H1 (cell line): ENCODE measurements at regions not wholly inside any gene's neighbourhood (a gene's known extent, or its start where the extent isn't known, plus 50 kb on each side); places are given as distances from the start of the nearest gene placed in this dataset.

Experiments used
- CTCF ChIA-PET: fragments of 300-600 bp; sonication (Branson Sonifier 250); formaldehyde crosslinking; loops from one replicate; lab custom pipeline; 2021; ENCODE audit not compliant: partially characterized antibody; lab: Charles Lee
- POLR2A ChIA-PET: fragments of 300-600 bp; sonication (Branson Sonifier 250); formaldehyde crosslinking; loops from one replicate; lab custom pipeline; 2021; ENCODE audit warnings: inconsistent platforms; ENCODE audit not compliant: partially characterized antibody; lab: Charles Lee
- DNase-seq, 2 experiments: peaks; one replicate each; pipeline versions ENCODE4 v3.0.0 to v3.0.0-alpha.2; 2010 to 2022; ENCODE audit warnings: low spot score in 2 of 2, low read depth in 1 of 2, mixed read lengths in 1 of 2
- FAIRE-seq: peaks from 2 replicates; lab custom pipeline; 2011; peaks lifted over from hg19 to GRCh38; lab: Jason Lieb, UNC
- H2AFZ ChIP-seq: 2 replicates; pipeline ENCODE4 v1.8.1; 2012; ENCODE audit warnings: low read length, inconsistent platforms
- H2AK5ac ChIP-seq: 2 replicates; pipeline ENCODE4 v1.6.1; 2013; ENCODE audit warnings: low read depth, low read length
- H2BK120ac ChIP-seq: replicated peaks from 2 replicates; pipeline ENCODE3; 2013; ENCODE audit warnings: low read depth, low read length, inconsistent platforms
- H2BK12ac ChIP-seq: 2 replicates; pipeline ENCODE4 v1.6.1; 2013; ENCODE audit warnings: low read depth, low read length
- H2BK15ac ChIP-seq: 2 replicates; pipeline ENCODE4 v1.6.1; 2013; ENCODE audit warnings: low read length
- H2BK20ac ChIP-seq: 2 replicates; pipeline ENCODE4 v1.6.1; 2013; ENCODE audit warnings: low read length
- H2BK5ac ChIP-seq: 2 replicates; pipeline ENCODE4 v1.6.1; 2013; ENCODE audit warnings: low read depth, low read length
- H3K14ac ChIP-seq: 2 replicates; pipeline ENCODE4 v1.6.1; 2013; ENCODE audit warnings: inconsistent platforms; ENCODE audit not compliant: insufficient read length
- H3K18ac ChIP-seq: 2 replicates; pipeline ENCODE4 v1.6.1; 2013; ENCODE audit warnings: low read length; ENCODE audit errors: extremely low read depth
- H3K23ac ChIP-seq: 2 replicates; pipeline ENCODE4 v1.6.1; 2013; ENCODE audit warnings: inconsistent platforms; ENCODE audit not compliant: insufficient read length
- H3K23me2 ChIP-seq: 2 replicates; pipeline ENCODE4 v1.6.1; 2013; ENCODE audit warnings: low read depth, low read length
- H3K27ac ChIP-seq: 2 replicates; pipeline ENCODE4 v1.6.1; 2011; ENCODE audit warnings: low read depth, low read length, inconsistent platforms
- H3K27me3 ChIP-seq, 4 experiments: replicated peaks in 1 of 4; 1 replicate in 1 of 4; 2 replicates in 3 of 4; pipeline versions ENCODE4 v1.6.1 to v1.8.1; 2011 to 2013; ENCODE audit warnings: low read length in 3 of 4, mild to moderate bottlenecking in 3 of 4, inconsistent platforms in 2 of 4, mixed read lengths in 2 of 4, moderate library complexity in 1 of 4; ENCODE audit not compliant: control insufficient read depth in 3 of 4, insufficient read depth in 3 of 4; ENCODE audit errors: extremely low read depth in 1 of 4
- H3K36me3 ChIP-seq, 4 experiments: 2 replicates each; pipeline versions ENCODE4 v1.6.1 to v1.8.1; 2011 to 2013; ENCODE audit warnings: mild to moderate bottlenecking in 4 of 4, low read length in 3 of 4, moderate library complexity in 2 of 4, control low read depth in 1 of 4, inconsistent platforms in 1 of 4; ENCODE audit not compliant: insufficient read depth in 4 of 4, control insufficient read depth in 2 of 4
- H3K4ac ChIP-seq: replicated peaks from 2 replicates; pipeline ENCODE3; 2013; ENCODE audit warnings: low read length, low read depth, mixed read lengths, inconsistent platforms; ENCODE audit not compliant: insufficient read length
- H3K4me1 ChIP-seq, 4 experiments: replicated peaks in 1 of 4; 1 replicate in 1 of 4; 2 replicates in 3 of 4; pipeline versions ENCODE4 v1.6.1 to v1.8.1; 2011 to 2013; ENCODE audit warnings: low read length in 3 of 4, inconsistent platforms in 2 of 4, mixed read lengths in 1 of 4; ENCODE audit not compliant: insufficient read depth in 4 of 4, control insufficient read depth in 3 of 4
- H3K4me2 ChIP-seq, 2 experiments: 2 replicates each; pipeline versions ENCODE4 v1.6.1 to v1.8.1; 2011 to 2013; ENCODE audit warnings: low read depth in 2 of 2, low read length in 2 of 2, control low read depth in 1 of 2, inconsistent platforms in 1 of 2, mild to moderate bottlenecking in 1 of 2; ENCODE audit not compliant: insufficient read depth in 1 of 2
- H3K4me3 ChIP-seq, 4 experiments: fragments of 200-600, 300-600 bp in 1 of 4; sonication (generic), shearing (Covaris generic), sonication (Bioruptor Twin) in 1 of 4; 2 replicates each; pipeline versions ENCODE4 v1.5.1 to v1.8.1; 2011 to 2016; ENCODE audit warnings: low read length in 4 of 4, low read depth in 3 of 4, control low read depth in 2 of 4, inconsistent platforms in 2 of 4, mild to moderate bottlenecking in 2 of 4, mixed read lengths in 1 of 4, moderate library complexity in 1 of 4; ENCODE audit not compliant: insufficient read depth in 2 of 4; ENCODE audit errors: extremely low read depth in 1 of 4
- H3K56ac ChIP-seq: replicated peaks from 2 replicates; pipeline ENCODE3; 2013; ENCODE audit warnings: low read depth, mild to moderate bottlenecking, mixed read lengths, low read length, inconsistent platforms; ENCODE audit not compliant: insufficient read length
- H3K79me1 ChIP-seq: 2 replicates; pipeline ENCODE4 v1.6.1; 2013; ENCODE audit warnings: low read depth, low read length, control low read depth
- H3K79me2 ChIP-seq, 2 experiments: 2 replicates each; pipeline versions ENCODE4 v1.6.1 to v1.8.1; 2012 to 2013; ENCODE audit warnings: low read length in 2 of 2, mild to moderate bottlenecking in 2 of 2, inconsistent platforms in 1 of 2; ENCODE audit not compliant: insufficient read depth in 2 of 2, control insufficient read depth in 1 of 2
- H3K9ac ChIP-seq, 4 experiments: replicated peaks in 1 of 4; 1 replicate in 1 of 4; 2 replicates in 3 of 4; pipeline versions ENCODE4 v1.6.1 to v1.8.1; 2011 to 2013; ENCODE audit warnings: low read depth in 3 of 4, low read length in 3 of 4, control low read depth in 2 of 4, mild to moderate bottlenecking in 2 of 4, moderate library complexity in 2 of 4, inconsistent platforms in 1 of 4; ENCODE audit errors: extremely low read depth in 1 of 4
- H3K9me3 ChIP-seq, 2 experiments: 2 replicates each; pipeline versions ENCODE4 v1.6.1 to v1.8.1; 2012 to 2013; ENCODE audit warnings: mild to moderate bottlenecking in 2 of 2, moderate library complexity in 2 of 2, control low read depth in 1 of 2, inconsistent platforms in 1 of 2, low read depth in 1 of 2, low read length in 1 of 2, mixed read lengths in 1 of 2; ENCODE audit not compliant: insufficient read depth in 2 of 2
- H4K20me1 ChIP-seq, 2 experiments: replicated peaks in 1 of 2; 2 replicates each; pipeline versions ENCODE3 to v1.8.1; 2011 to 2013; ENCODE audit warnings: inconsistent platforms in 2 of 2, low read length in 2 of 2, mild to moderate bottlenecking in 1 of 2; ENCODE audit not compliant: insufficient read depth in 2 of 2, control insufficient read depth in 1 of 2
- H4K5ac ChIP-seq: 2 replicates; pipeline ENCODE4 v1.6.1; 2013; ENCODE audit warnings: low read length, low read depth, mixed read lengths, inconsistent platforms; ENCODE audit not compliant: insufficient read length
- H4K8ac ChIP-seq: 2 replicates; pipeline ENCODE4 v1.8.0; 2013; ENCODE audit warnings: mild to moderate bottlenecking, moderate library complexity, low read length, inconsistent platforms; ENCODE audit not compliant: insufficient read depth; ENCODE audit errors: extremely low read depth
- H4K91ac ChIP-seq: replicated peaks from 2 replicates; pipeline ENCODE3; 2013; ENCODE audit warnings: low read length, mixed read lengths, inconsistent platforms; ENCODE audit not compliant: insufficient read length
- BACH1 ChIP-seq: IDR thresholded peaks from 2 replicates; pipeline ENCODE4 v1.6.1; 2012; ENCODE audit warnings: low read length, improper control_type of control experiment
- BCL11A ChIP-seq, 2 experiments: IDR thresholded peaks; one replicate each; pipeline ENCODE4 v1.6.1; 2011; ENCODE audit warnings: low read depth in 2 of 2, low read length in 2 of 2, mild to moderate bottlenecking in 2 of 2
- JUND ChIP-seq: IDR thresholded peaks from 2 replicates; pipeline ENCODE4 v1.6.1; 2011; ENCODE audit warnings: mild to moderate bottlenecking, improper control_type of control experiment, low read length
- SIN3A ChIP-seq, 2 experiments: IDR thresholded peaks in 1 of 2; conservative IDR thresholded peaks in 1 of 2; 2 replicates each; pipeline ENCODE4 v1.6.1; 2011 to 2012; ENCODE audit warnings: low read length in 2 of 2, improper control_type of control experiment in 1 of 2, low read depth in 1 of 2, mild to moderate bottlenecking in 1 of 2
- SP2 ChIP-seq: IDR thresholded peaks from 2 replicates; pipeline ENCODE4 v1.6.1; 2012; ENCODE audit warnings: mild to moderate bottlenecking, low read length, inconsistent platforms
- SUZ12 ChIP-seq: fragments of 200-600 bp; sonication (generic); IDR thresholded peaks from 2 replicates; pipeline ENCODE4 v1.6.1; 2012; ENCODE audit warnings: mild to moderate bottlenecking, inconsistent platforms, low read length, moderate library complexity, mixed read lengths
- WGBS, 2 experiments: shearing (Covaris generic) in 1 of 2; methylation state at CpG; one replicate each; pipeline versions ENCODE4 v1.1.6 to v1.1.7; 2013 to 2015; ENCODE audit warnings: low lambda C conversion rate in 2 of 2, mixed read lengths in 2 of 2, inconsistent platforms in 1 of 2, low coverage in 1 of 2, missing lambda C conversion rate in 1 of 2; ENCODE audit not compliant: insufficient replicate concordance in 2 of 2, insufficient coverage in 1 of 2, insufficient read length in 1 of 2; ENCODE audit errors: extremely low coverage in 1 of 2, missing lambda C conversion rate in 1 of 2; 5-methylcytosine and 5-hydroxymethylcytosine counted together
- TF ChIP-seq, protein P1 (sequence below): IDR thresholded peaks from 2 replicates; pipeline ENCODE4 v1.6.1; 2012; ENCODE audit warnings: inconsistent platforms

DNA sequence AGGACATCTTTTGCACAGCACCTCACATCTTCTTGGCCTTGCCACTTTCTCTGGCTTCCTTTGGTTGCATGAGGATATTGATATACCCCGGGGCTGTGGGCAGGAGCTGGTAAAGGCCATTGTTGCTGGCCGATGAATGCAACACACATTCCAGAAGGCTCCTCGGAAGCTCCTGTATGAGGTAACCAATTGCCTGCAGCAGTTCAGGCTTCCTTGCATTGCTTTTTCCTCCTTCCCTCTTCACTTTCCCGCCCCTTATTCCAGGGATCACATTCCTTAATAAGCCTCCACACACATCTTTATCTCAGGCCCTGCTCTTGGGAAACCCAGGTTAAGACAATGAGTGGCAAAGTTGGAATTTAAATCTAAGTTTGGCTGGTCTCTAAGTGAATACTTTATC, 505.4 kb upstream of the CLINT1 start:
- Histone ChIP-seq H2BK20ac (no peak overlapping the region), H3K14ac (no peak overlapping the region), H2AFZ (no peak overlapping the region), H3K4me1 (peaks cover 0 to 5% (median 2%) of the 10 kb centered on the region in 4 experiments; a peak in 2 of 7 replicates), H3K18ac (no peak overlapping the region), H3K27ac (no peak overlapping the region), H4K20me1 (no peaks in the 10 kb centered on the region), H3K4me3 (no peak overlapping the region), H3K23me2 (no peaks in the 10 kb centered on the region), H3K4me2 (no peak overlapping the region), H3K9ac (no peak overlapping the region), H2AK5ac (no peak overlapping the region), H3K9me3 (no peaks in the 10 kb centered on the region), H3K23ac (no peak overlapping the region), H2BK5ac (no peak overlapping the region), H2BK120ac (no peak overlapping the region), H3K56ac (no peak overlapping the region), H4K8ac (no peak overlapping the region), H3K27me3 (no peaks in the 10 kb centered on the region)
- WGBS, 2 experiments = 85% methylated on average over 4 of the region's 4 CpGs; no CpG with 5 or more reads in 1 of the 2 experiments
- ChIA-PET POLR2A (no interaction called here), CTCF (no interaction called here)
- no peak for FAIRE-seq
- TF ChIP-seq, protein P1, sequence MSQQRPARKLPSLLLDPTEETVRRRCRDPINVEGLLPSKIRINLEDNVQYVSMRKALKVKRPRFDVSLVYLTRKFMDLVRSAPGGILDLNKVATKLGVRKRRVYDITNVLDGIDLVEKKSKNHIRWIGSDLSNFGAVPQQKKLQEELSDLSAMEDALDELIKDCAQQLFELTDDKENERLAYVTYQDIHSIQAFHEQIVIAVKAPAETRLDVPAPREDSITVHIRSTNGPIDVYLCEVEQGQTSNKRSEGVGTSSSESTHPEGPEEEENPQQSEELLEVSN = no peak
- no peak for TF ChIP-seq SUZ12
- no peak for TF ChIP-seq BCL11A (IDR thresholded peaks at IDR 0.05; ENCODE audit: low read depth in 2 of 2, low read length in 2 of 2)
- no peak for TF ChIP-seq BACH1
- TF ChIP-seq SIN3A (conservative IDR thresholded peaks at IDR 0.05 in 1 of 2, IDR thresholded peaks at IDR 0.05 in 1 of 2; ENCODE audit: low read depth in 1 of 2, low read length in 2 of 2) = no peak
- no peak for TF ChIP-seq JUND
- no peak for TF ChIP-seq SP2
- TF ChIP-seq, all 59 proteins: peak for 0
- H4K5ac ChIP-seq = no peak overlapping the region
- no peak overlapping the region for H2BK15ac ChIP-seq
- no peaks in the 10 kb centered on the region for H3K36me3 ChIP-seq
- H2BK12ac ChIP-seq = no peak overlapping the region
- H3K4ac ChIP-seq = no peak overlapping the region
- no peak for DNase-seq
- H4K91ac ChIP-seq = no peak overlapping the region
- H3K79me2 ChIP-seq = no peaks in the 10 kb centered on the region
- H3K79me1 ChIP-seq = no peaks in the 10 kb centered on the region
